Mucosa of descending colon (tissue), 3 donors: ENCODE measurements at regions not wholly inside any gene's neighbourhood (a gene's known extent, or its start where the extent isn't known, plus 50 kb on each side); places are given as distances from the start of the nearest gene placed in this dataset.

Source experiments
- ATAC-seq: fragments of 200-7000 bp; cut with Tn5 transposase; one replicate; pipeline ENCODE4 v1.9.1; 2020; ENCODE audit warnings: mild to moderate bottlenecking, moderate library complexity
- DNase-seq, 3 donors: peaks; one replicate each; pipeline ENCODE4 v3.0.0-alpha.2; 2020
- H3K36me3 ChIP-seq: fragments of 200-600 bp; one replicate; pipeline ENCODE4 v1.8.0; 2021; ENCODE audit warnings: low read depth, mild to moderate bottlenecking
- H3K4me1 ChIP-seq: fragments of 200-600 bp; one replicate; pipeline ENCODE4 v1.8.0; 2021; ENCODE audit warnings: low read depth, mild to moderate bottlenecking
- H3K4me3 ChIP-seq: fragments of 200-600 bp; one replicate; pipeline ENCODE4 v1.8.0; 2021; ENCODE audit warnings: mild to moderate bottlenecking
- H3K9me3 ChIP-seq: fragments of 200-600 bp; one replicate; pipeline ENCODE4 v1.8.0; 2021; ENCODE audit warnings: mild to moderate bottlenecking
- intact Hi-C, 2 donors: fragments of 100-400 bp; cut with DNase I in 1 of 2; cut with micrococcal nuclease in 1 of 2; formaldehyde crosslinking; loops; one replicate each; pipeline versions ENCODE4 v1.11.0 to v1.11.1; 2022; cut with DNase I, micrococcal nuclease
- TF ChIP-seq, protein P1 (sequence below): fragments of 200-600 bp; IDR thresholded peaks from one replicate; pipeline ENCODE4 v1.8.0; 2022; ENCODE audit warnings: antibody characterized with exemption, mild to moderate bottlenecking
- donor health status: DM: no; HTN: no; CAD: no; lungs with moderate emphysema.
- donor health status: DM: no; HTN: no; CAD: no.
- donor health status: DM: no; HTN: yes; CAD: no.

DNA sequence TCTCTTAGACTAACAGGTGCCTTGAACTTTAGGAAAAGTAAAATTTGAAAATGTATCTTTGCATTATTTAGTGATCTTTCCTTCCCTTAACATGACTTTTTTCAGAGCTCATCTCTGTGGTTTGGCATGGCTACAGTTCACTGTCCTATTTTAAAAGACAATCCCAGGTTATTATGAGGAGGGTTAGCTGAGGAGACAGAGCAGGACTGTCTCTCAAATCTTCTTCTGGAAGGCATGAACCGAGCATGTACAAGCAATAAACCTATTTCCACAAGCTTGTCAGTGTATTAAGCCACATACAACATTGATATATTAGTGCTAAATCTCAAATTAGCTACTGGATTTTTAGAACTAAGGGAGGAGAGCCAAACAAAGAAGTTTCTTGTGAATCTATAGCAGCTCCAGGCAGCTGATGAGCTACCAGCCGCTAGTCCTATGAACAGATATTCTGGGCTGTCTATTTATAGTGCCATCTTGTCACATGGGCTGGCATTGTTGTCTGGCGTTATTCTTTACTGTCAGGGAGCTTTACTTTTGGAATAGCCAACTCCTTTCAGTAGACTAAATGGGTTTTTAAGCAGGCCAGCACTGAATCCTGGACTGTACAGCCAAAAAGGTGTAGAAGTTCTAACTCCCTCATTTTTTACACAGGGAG, 171.2 kb upstream of the ACTBL2 start:
- Histone ChIP-seq H3K9me3 (no peaks in the 10 kb centered on the region), H3K4me1 (no peaks in the 10 kb centered on the region), H3K4me3 (no peak overlapping the region), H3K36me3 (no peaks in the 10 kb centered on the region)
- TF ChIP-seq, protein P1, sequence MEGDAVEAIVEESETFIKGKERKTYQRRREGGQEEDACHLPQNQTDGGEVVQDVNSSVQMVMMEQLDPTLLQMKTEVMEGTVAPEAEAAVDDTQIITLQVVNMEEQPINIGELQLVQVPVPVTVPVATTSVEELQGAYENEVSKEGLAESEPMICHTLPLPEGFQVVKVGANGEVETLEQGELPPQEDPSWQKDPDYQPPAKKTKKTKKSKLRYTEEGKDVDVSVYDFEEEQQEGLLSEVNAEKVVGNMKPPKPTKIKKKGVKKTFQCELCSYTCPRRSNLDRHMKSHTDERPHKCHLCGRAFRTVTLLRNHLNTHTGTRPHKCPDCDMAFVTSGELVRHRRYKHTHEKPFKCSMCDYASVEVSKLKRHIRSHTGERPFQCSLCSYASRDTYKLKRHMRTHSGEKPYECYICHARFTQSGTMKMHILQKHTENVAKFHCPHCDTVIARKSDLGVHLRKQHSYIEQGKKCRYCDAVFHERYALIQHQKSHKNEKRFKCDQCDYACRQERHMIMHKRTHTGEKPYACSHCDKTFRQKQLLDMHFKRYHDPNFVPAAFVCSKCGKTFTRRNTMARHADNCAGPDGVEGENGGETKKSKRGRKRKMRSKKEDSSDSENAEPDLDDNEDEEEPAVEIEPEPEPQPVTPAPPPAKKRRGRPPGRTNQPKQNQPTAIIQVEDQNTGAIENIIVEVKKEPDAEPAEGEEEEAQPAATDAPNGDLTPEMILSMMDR: no peak
- DNase-seq (no peak), ATAC-seq (no peak)
- intact Hi-C loops: no loop called here

DNA sequence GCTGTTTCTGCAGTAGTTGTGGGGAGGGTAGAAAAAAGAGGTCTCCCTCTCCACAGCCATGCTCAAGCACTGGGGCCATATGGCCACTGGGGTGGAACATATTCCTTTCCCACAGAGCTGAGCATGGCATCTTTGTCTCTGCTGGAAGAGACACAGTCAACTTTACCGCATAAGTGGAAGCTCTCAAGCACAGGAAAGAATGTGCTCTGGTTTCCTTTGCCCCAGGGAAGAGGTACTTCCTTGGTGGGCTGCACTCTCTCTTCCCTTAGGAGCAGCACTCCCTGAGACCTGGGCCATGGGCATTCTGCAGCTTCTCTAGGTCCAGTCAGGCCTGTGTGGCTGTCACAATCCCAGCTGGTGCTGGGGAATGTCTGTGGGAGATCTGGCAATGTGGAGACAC, 168.5 kb upstream of the ACTBL2 start:
- no peaks in the 10 kb centered on the region for H3K36me3 ChIP-seq
- H3K4me1 ChIP-seq: no peaks in the 10 kb centered on the region
- no peaks in the 10 kb centered on the region for H3K9me3 ChIP-seq
- ATAC-seq (no peak), DNase-seq (no peak)
- intact Hi-C loops: loop anchor here in 1 of 2 donors (2.0 kb wide), 1 partner anchor 812 kb away; no protein-coding TSS in a partner anchor
- TF ChIP-seq, protein P1: no peak
- H3K4me3 ChIP-seq: no peak overlapping the region

DNA sequence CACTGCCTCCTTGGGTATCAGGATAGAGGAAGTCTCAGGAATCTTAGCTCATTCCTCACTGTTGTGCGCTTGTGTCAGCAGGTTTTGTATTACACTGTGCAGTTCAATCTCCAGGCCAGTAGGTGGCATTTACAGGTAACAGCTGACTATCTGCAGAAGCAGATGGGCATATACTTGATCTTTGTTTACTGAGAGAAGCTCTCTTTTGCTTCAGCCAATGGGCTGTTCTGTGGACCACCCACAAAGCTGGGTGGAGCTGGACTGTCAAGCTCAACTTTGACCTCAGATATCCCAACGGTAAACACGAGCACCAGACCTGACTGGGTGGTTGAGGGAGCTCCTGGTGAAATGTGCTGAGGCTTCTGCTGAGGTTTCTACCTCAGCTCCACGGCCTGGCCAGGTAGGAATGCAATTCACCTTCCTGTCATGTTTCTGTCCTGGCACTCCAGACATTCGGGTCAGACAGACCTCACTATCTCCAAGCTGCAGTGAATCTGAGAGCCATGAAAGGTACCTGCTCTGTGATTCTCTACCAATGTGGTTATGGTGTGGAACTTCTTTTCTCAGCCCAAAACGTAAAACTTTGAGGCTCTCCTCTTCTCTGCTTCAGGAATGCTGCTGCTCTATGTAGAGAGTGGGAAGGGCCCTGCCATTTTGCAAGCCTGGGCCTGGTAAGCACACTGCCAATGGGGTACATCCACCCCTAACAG, 167.9 kb upstream of the ACTBL2 start:
- DNase-seq (peak in 1 of 3 donors; percentile 54), ATAC-seq (peak; percentile 91)

DNA sequence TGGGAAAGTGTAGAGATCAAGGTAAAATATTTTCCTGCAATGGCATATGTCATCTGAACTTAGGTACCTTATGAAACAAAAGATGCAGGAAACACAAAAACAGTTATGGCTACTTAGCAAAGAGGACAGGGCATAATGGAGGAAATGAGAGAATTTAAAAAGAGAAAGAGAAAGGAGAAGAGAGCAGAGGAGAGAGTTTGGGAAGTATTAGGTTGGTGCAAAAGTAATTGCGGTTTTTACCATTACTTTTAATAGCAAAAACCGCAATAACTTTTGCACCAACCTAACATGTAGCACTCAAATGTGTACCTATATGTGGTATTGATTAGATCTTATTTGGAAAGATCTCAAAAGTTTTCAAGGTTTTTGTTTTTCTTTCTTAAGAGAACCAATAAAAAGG, 160.1 kb upstream of the ACTBL2 start:
- no peak for DNase-seq
- H3K4me1 ChIP-seq: no peaks in the 10 kb centered on the region
- H3K4me3 ChIP-seq: no peak overlapping the region
- no peak for ATAC-seq
- H3K36me3 ChIP-seq: no peaks in the 10 kb centered on the region
- TF ChIP-seq, protein P1: no peak
- intact Hi-C loops: no loop called here
- H3K9me3 ChIP-seq: no peaks in the 10 kb centered on the region

More for the DNA sequence above, 167.9 kb upstream of the ACTBL2 start:
- intact Hi-C loops: loop anchor here in 1 of 2 donors (2.0 kb wide), 1 partner anchor 812 kb away; no protein-coding TSS in a partner anchor
- Histone ChIP-seq H3K4me3 (no peak overlapping the region), H3K9me3 (no peaks in the 10 kb centered on the region), H3K4me1 (no peaks in the 10 kb centered on the region), H3K36me3 (no peaks in the 10 kb centered on the region)
- TF ChIP-seq, protein P1: peak; percentile 50

DNA sequence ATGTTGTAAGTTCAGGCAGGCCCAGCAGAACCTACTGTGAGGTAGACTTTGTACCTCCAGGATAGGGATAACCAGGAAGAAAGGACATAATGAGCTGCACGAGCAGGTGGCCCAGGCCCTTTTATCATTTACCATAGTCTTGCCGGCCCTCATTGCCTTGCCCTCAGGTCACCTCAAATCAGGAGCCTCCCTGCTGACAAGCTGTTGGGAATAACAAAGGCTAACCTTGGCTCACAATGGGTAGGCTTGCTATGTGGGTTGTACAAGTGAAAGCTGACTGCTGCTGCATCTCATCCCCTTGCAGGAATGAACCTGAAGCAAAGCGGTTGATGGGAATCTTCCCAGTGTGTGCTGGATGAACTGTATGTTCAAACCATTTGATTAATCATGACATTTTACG, 159.5 kb upstream of the ACTBL2 start:
- TF ChIP-seq, protein P1: no peak
- Histone ChIP-seq H3K9me3 (no peaks in the 10 kb centered on the region), H3K36me3 (no peaks in the 10 kb centered on the region), H3K4me1 (no peaks in the 10 kb centered on the region), H3K4me3 (no peak overlapping the region)
- intact Hi-C loops: no loop called here
- DNase-seq (no peak), ATAC-seq (no peak)
